ENCODE measurements at regions not wholly inside any gene's neighbourhood (a gene's known extent, or its start where the extent isn't known, plus 50 kb on each side); places are given as distances from the start of the nearest gene placed in this dataset.

GRCh38 chr18:55041366-55041765 lies 82.1 kb upstream of the CCDC68 start:
- TF ChIP-seq, protein P1, sequence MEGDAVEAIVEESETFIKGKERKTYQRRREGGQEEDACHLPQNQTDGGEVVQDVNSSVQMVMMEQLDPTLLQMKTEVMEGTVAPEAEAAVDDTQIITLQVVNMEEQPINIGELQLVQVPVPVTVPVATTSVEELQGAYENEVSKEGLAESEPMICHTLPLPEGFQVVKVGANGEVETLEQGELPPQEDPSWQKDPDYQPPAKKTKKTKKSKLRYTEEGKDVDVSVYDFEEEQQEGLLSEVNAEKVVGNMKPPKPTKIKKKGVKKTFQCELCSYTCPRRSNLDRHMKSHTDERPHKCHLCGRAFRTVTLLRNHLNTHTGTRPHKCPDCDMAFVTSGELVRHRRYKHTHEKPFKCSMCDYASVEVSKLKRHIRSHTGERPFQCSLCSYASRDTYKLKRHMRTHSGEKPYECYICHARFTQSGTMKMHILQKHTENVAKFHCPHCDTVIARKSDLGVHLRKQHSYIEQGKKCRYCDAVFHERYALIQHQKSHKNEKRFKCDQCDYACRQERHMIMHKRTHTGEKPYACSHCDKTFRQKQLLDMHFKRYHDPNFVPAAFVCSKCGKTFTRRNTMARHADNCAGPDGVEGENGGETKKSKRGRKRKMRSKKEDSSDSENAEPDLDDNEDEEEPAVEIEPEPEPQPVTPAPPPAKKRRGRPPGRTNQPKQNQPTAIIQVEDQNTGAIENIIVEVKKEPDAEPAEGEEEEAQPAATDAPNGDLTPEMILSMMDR (IDR thresholded peaks at IDR 0.05), result no peak
- no peak for TF ChIP-seq POLR2A (IDR thresholded peaks at IDR 0.05)

All from prostate gland (tissue), 2 donors.